ENCODE measurements at regions not wholly inside any gene's neighbourhood (a gene's known extent, or its start where the extent isn't known, plus 50 kb on each side); places are given as distances from the start of the nearest gene placed in this dataset.

DNA sequence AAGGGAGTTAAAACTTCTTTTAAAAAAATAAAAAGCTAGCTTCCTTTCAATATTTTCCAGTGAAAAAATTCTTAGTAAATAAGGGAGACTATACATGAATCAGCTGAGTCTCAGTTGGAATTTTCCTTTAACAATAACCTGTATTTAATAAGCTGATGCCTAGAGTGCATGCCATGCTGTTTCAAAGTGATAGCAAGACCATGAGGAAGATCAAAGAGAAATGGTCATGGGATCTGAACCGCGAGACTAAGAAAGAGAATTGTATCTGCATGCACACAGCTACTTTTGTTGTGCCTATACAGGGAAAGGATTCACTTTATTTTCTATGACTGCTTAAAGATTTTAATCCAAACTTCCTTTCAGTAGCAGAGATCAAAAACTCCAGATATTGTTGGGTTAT, 2217.0 kb downstream of the MAT2B start:
- Histone ChIP-seq H3K4me1 (no peaks in the 10 kb centered on the region), H3K9me3 (no peaks in the 10 kb centered on the region), H3K4me3 (no peak overlapping the region), H3K27me3 (no peaks in the 10 kb centered on the region), H3K27ac (no peak overlapping the region), H3K36me3 (no peaks in the 10 kb centered on the region)
- TF ChIP-seq, protein P1, sequence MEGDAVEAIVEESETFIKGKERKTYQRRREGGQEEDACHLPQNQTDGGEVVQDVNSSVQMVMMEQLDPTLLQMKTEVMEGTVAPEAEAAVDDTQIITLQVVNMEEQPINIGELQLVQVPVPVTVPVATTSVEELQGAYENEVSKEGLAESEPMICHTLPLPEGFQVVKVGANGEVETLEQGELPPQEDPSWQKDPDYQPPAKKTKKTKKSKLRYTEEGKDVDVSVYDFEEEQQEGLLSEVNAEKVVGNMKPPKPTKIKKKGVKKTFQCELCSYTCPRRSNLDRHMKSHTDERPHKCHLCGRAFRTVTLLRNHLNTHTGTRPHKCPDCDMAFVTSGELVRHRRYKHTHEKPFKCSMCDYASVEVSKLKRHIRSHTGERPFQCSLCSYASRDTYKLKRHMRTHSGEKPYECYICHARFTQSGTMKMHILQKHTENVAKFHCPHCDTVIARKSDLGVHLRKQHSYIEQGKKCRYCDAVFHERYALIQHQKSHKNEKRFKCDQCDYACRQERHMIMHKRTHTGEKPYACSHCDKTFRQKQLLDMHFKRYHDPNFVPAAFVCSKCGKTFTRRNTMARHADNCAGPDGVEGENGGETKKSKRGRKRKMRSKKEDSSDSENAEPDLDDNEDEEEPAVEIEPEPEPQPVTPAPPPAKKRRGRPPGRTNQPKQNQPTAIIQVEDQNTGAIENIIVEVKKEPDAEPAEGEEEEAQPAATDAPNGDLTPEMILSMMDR (IDR thresholded peaks at IDR 0.05): no peak
- DNase-seq (no peak), ATAC-seq (no peak)
- intact Hi-C loops (cut with DNase I): no loop called here

DNA sequence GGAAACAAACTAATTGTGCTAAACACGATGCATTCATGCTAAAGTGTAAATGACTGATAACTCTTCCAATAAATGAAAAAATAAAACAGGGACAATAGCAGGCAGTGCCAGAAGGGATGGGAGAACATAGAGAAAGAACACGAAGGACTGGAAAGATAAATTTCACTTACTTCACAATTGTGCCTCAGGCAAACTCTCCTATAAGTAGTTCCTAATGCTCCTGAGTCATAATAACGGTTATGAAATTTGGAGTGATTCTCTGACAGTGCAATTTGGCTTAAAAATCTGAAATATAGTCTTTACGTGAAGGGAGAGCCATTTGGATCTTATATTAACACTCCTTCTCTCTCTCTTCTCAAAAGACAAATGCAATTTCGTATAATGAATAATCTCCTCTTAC, 2218.5 kb downstream of the MAT2B start:
- intact Hi-C loops (cut with DNase I): no loop called here
- no peaks in the 10 kb centered on the region for H3K27me3 ChIP-seq
- TF ChIP-seq, protein P1 (IDR thresholded peaks at IDR 0.05): no peak
- H3K4me1 ChIP-seq: no peaks in the 10 kb centered on the region
- H3K36me3 ChIP-seq: no peaks in the 10 kb centered on the region
- ATAC-seq (no peak), DNase-seq (no peak)
- no peaks in the 10 kb centered on the region for H3K9me3 ChIP-seq
- H3K27ac ChIP-seq: no peak overlapping the region
- no peak overlapping the region for H3K4me3 ChIP-seq

DNA sequence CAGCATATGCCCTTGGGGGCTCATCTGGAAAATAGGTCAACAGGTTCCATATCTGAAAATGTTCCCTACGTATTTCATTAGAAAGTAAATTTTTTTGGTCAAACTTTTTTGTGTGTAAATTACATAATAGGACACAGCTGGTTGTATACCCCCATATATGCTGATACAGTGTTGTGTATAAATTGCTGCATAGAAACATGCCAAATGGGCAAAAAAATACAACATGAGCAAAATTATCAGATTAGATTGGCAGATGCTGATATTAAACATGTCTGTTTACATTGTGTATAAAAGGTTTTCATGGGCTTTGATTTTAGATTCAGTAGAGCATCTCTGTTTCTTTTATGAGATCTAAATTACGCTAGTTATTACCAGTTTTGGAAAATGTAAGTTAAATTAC, 2223.0 kb downstream of the MAT2B start:
- H3K36me3 ChIP-seq: no peaks in the 10 kb centered on the region
- ATAC-seq: no peak

DNA sequence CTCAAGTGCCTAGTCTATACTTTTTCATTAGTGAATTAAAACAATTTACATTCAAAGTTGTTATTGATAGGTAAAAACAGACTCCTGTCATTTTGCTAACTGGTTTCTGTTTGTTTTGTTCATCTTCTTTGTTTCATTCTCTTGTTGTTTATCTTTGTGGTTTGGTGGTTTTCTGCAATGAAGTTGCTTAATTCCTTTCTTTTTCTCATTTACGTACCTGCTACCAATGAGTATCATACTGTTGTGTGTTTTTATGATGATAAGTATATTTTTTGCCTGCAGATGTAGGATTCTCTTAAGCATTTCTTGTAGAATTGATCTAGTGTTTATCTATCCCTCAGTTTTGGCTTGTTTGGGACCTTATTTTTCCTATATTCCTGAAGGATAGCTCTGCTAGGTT, 2230.0 kb downstream of the MAT2B start:
- TF ChIP-seq, protein P1 (IDR thresholded peaks at IDR 0.05): no peak
- Histone ChIP-seq H3K27me3 (no peaks in the 10 kb centered on the region), H3K9me3 (no peaks in the 10 kb centered on the region), H3K4me1 (no peaks in the 10 kb centered on the region), H3K36me3 (no peaks in the 10 kb centered on the region), H3K27ac (no peak overlapping the region), H3K4me3 (no peak overlapping the region)
- intact Hi-C loops (cut with DNase I): no loop called here
- DNase-seq (no peak), ATAC-seq (no peak)

More for the DNA sequence above, 2223.0 kb downstream of the MAT2B start:
- Histone ChIP-seq H3K27me3 (no peaks in the 10 kb centered on the region), H3K27ac (no peak overlapping the region), H3K4me3 (no peak overlapping the region), H3K4me1 (no peaks in the 10 kb centered on the region), H3K9me3 (no peaks in the 10 kb centered on the region)
- no peak for DNase-seq
- intact Hi-C loops (cut with DNase I): no loop called here
- TF ChIP-seq, protein P1 (IDR thresholded peaks at IDR 0.05): no peak

DNA sequence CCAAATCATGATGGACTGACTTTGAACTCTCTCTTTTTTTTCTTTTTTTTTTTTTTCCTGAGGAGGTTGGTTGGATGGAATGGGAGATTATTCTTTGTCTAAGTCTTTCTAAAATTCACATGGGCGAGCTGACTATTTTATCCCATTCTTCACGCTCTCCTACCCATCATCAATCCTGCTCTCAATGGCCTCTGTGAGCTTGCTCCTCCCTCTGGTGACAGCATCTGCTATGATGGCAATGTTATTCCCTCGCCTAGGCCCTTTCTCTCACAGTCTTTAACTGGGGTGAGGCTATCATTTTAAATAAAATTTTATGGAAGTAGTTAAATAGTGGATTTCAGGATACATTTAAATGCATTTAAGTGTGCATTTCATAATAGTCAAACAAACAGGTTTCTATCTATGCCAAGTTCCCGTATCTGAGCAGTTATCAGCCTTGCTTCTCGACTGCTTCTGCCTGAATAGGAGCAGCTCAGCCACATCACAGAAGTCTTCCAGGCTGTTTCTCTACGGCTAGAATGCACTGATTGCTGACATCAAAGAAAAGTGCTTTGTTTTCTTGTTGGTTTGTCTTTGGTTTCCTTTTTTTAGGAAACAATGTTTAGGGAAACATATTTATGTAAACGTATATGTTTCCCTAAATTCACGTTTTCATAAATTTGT, 2233.8 kb downstream of the MAT2B start:
- no peaks in the 10 kb centered on the region for H3K4me1 ChIP-seq
- H3K36me3 ChIP-seq: no peaks in the 10 kb centered on the region
- intact Hi-C loops (cut with DNase I): no loop called here
- no peaks in the 10 kb centered on the region for H3K9me3 ChIP-seq
- TF ChIP-seq, protein P1 (IDR thresholded peaks at IDR 0.05): no peak
- no peaks in the 10 kb centered on the region for H3K27me3 ChIP-seq
- no peak for ATAC-seq
- no peak for DNase-seq
- no peak overlapping the region for H3K4me3 ChIP-seq
- H3K27ac ChIP-seq: no peak overlapping the region

DNA sequence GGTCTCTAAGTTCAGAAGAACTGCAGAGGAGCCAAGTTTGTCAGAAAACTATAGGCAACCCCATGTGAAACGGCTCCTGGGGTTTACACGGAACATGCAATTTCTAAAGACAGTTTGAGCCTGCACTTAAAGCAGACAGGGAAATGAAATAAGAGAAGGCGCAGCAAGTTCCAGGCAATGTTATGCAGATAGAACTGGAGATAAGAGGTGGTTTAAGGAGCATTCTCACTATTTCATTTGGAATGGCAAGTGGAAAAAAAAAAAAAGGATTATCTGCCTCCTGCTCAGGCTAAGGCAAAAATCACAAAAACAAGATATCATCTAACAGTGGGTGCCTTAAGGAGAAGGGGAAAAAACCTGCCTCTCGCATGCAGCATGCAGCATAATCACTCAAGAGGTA, 2252.4 kb downstream of the MAT2B start:
- ATAC-seq (no peak), DNase-seq (no peak)
- TF ChIP-seq, protein P1 (IDR thresholded peaks at IDR 0.05): no peak
- H3K27me3 ChIP-seq: no peaks in the 10 kb centered on the region
- no peaks in the 10 kb centered on the region for H3K4me1 ChIP-seq
- no peaks in the 10 kb centered on the region for H3K36me3 ChIP-seq
- H3K9me3 ChIP-seq: no peaks in the 10 kb centered on the region
- intact Hi-C loops (cut with DNase I): no loop called here
- H3K27ac ChIP-seq: no peak overlapping the region
- H3K4me3 ChIP-seq: no peak overlapping the region

Measured in upper lobe of right lung (tissue), 1 donor.